ENCODE measurements at regions not wholly inside any gene's neighbourhood (a gene's known extent, or its start where the extent isn't known, plus 50 kb on each side); places are given as distances from the start of the nearest gene placed in this dataset.

GRCh38 chr21:20424943-20425342 is 573.3 kb upstream of the NCAM2 start:
- TF ChIP-seq CTCF (conservative IDR thresholded peaks at IDR 0.05) = no peak
- H3K27ac ChIP-seq = no peak overlapping the region

- H3K27ac ChIP-seq = no peak overlapping the region
- TF ChIP-seq CTCF (conservative IDR thresholded peaks at IDR 0.05) = no peak
These were observed 572.4 kb upstream of the NCAM2 start for GRCh38 chr21:20425856-20426255.

- TF ChIP-seq CTCF (conservative IDR thresholded peaks at IDR 0.05) = no peak
- no peak overlapping the region for H3K27ac ChIP-seq
These were observed 557.9 kb upstream of the NCAM2 start for GRCh38 chr21:20440338-20440737.

GRCh38 chr21:20443558-20444155 is 554.6 kb upstream of the NCAM2 start:
- no peak overlapping the region for H3K27ac ChIP-seq
- TF ChIP-seq CTCF (conservative IDR thresholded peaks at IDR 0.05) = peak; percentile 100

- TF ChIP-seq CTCF (conservative IDR thresholded peaks at IDR 0.05) = no peak
These were observed 552.2 kb upstream of the NCAM2 start for GRCh38 chr21:20445971-20446370.

GRCh38 chr21:20451046-20451445 is 547.2 kb upstream of the NCAM2 start:
- H3K27ac ChIP-seq = no peak overlapping the region
- TF ChIP-seq CTCF (conservative IDR thresholded peaks at IDR 0.05) = no peak

More at GRCh38 chr21:20445971-20446370, 552.2 kb upstream of the NCAM2 start:
- no peak overlapping the region for H3K27ac ChIP-seq

- TF ChIP-seq CTCF (conservative IDR thresholded peaks at IDR 0.05) = no peak
- no peak overlapping the region for H3K27ac ChIP-seq
These were observed 545.3 kb upstream of the NCAM2 start for GRCh38 chr21:20452935-20453334.

All from VCaP (cell line).